Cardiac septum (tissue), 1 donor: ENCODE measurements at regions not wholly inside any gene's neighbourhood (a gene's known extent, or its start where the extent isn't known, plus 50 kb on each side); places are given as distances from the start of the nearest gene placed in this dataset.
"Not testable (repeated sequence)": the region's sequence is repeated elsewhere in the genome, so short reads cannot be mapped to it uniquely, and the experiment has no call there.

Experiments used
- DNase-seq: peaks from one replicate; pipeline ENCODE4 v3.0.0-alpha.2; 2020; ENCODE audit warnings: low spot score
- intact Hi-C: fragments of 100-400 bp; cut with DNase I; formaldehyde crosslinking; loops from one replicate; pipeline ENCODE4 v1.14.0; 2022
- donor health status: DM: no; HTN: no; CAD: no.

DNA sequence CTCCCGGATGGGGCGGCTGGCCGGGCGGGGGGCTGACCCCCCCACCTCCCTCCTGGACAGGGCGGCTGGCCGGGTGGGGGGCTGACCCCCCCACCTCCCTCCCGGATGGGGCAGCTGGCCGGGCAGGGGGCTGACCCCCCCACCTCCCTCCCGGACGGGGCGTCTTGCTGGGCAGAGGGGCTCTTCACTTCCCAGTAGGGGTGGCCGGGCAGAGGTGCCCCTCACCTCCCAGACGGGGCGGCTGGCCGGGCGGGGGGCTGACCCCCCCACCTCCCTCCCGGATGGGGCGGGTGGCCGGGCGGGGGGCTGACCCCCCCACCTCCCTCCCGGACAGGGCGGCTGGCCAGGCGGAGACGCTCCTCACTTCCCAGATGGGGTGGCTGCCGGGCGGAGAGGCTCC is 55.7 kb upstream of the ACBD5 start:
- DNase-seq, intact Hi-C loops: not testable (repeated sequence)

DNA sequence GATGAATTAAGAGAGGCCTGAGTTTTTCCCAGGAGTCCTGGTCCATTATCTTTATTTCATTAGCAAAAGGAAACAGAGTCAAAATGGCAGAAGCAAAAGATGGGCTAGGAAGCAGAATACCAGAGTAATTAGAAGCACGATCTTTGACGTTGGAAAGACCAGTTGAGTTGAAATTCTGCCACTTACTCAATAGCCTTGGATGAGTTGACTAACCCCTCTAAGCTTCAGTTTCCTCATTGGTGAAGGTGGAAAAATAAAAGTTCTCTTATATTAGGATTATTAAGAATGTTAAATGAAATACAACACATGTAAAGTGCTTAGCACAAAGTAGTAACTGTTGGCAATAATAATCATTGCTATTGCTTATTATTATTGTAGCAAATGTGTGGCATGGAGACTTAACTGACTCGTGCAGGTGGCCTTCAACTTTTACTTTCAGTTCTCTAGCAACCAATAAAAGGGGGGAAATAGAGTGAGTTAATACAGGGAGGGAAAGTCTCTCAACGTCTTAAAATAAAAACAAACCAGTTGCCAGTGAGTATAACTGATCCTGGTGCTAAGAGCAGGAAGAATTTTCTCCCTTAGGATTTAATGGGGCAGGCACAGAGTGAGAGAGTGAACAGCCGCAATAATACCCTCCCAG is 50.8 kb upstream of the ACBD5 start:
- DNase-seq, intact Hi-C loops: not testable (repeated sequence)
